Liver (tissue), 8 donors: ENCODE measurements at regions not wholly inside any gene's neighbourhood (a gene's known extent, or its start where the extent isn't known, plus 50 kb on each side); places are given as distances from the start of the nearest gene placed in this dataset.

ENCODE experiments used
- DNase-seq: peaks from one replicate; pipeline ENCODE4 v3.0.0-alpha.2; 2017; ENCODE audit warnings: low spot score
- H3K27ac ChIP-seq, 2 donors: one replicate each; pipeline ENCODE4 v1.7.0; 2013; ENCODE audit warnings: inconsistent platforms in 2 of 2, low read length in 2 of 2, control low read depth in 1 of 2, low read depth in 1 of 2, mild to moderate bottlenecking in 1 of 2
- H3K27me3 ChIP-seq, 4 donors: one replicate each; pipeline versions ENCODE4 v1.6.1 to v1.7.0; 2013; ENCODE audit warnings: low read length in 3 of 4, inconsistent platforms in 1 of 4, mild to moderate bottlenecking in 1 of 4, moderate library complexity in 1 of 4; ENCODE audit not compliant: control insufficient read depth in 4 of 4, insufficient read depth in 4 of 4
- H3K36me3 ChIP-seq, 4 donors: one replicate each; pipeline versions ENCODE4 v1.6.1 to v1.7.0; 2013; ENCODE audit warnings: low read length in 3 of 4, mild to moderate bottlenecking in 3 of 4, low read depth in 1 of 4, moderate library complexity in 1 of 4; ENCODE audit not compliant: control insufficient read depth in 4 of 4, insufficient read depth in 3 of 4
- H3K4me1 ChIP-seq, 4 donors: one replicate each; pipeline versions ENCODE4 v1.6.1 to v1.7.0; 2013; ENCODE audit warnings: low read length in 3 of 4, mild to moderate bottlenecking in 3 of 4, moderate library complexity in 1 of 4; ENCODE audit not compliant: control insufficient read depth in 4 of 4, insufficient read depth in 4 of 4
- H3K4me3 ChIP-seq, 3 donors: one replicate each; pipeline versions ENCODE4 v1.6.1 to v1.7.0; 2013; ENCODE audit warnings: low read length in 3 of 3, control low read depth in 1 of 3, low read depth in 1 of 3, mild to moderate bottlenecking in 1 of 3
- H3K9ac ChIP-seq, 2 donors: one replicate each; pipeline ENCODE4 v1.7.0; 2013; ENCODE audit warnings: low read length in 2 of 2, mild to moderate bottlenecking in 2 of 2, moderate library complexity in 2 of 2, control low read depth in 1 of 2, low read depth in 1 of 2
- H3K9me3 ChIP-seq, 4 donors: one replicate each; pipeline versions ENCODE4 v1.6.1 to v1.7.0; 2013; ENCODE audit warnings: low read length in 3 of 4; ENCODE audit not compliant: control insufficient read depth in 4 of 4
- ATF3 ChIP-seq: IDR thresholded peaks from 2 replicates; pipeline ENCODE4 v1.6.1; 2016; ENCODE audit warnings: antibody characterized with exemption
- EGR1 ChIP-seq, 2 donors: IDR thresholded peaks; 2 replicates each; pipeline ENCODE4 v1.6.1; 2016 to 2018; ENCODE audit warnings: antibody characterized with exemption in 2 of 2, low read depth in 2 of 2
- FOXA1 ChIP-seq: IDR thresholded peaks from 2 replicates; pipeline ENCODE4 v1.6.1; 2016; ENCODE audit warnings: antibody characterized with exemption
- FOXA2 ChIP-seq: IDR thresholded peaks from 2 replicates; pipeline ENCODE4 v1.6.1; 2016; ENCODE audit warnings: antibody characterized with exemption
- GABPA ChIP-seq, 2 donors: IDR thresholded peaks in 1 of 2; conservative IDR thresholded peaks in 1 of 2; 2 replicates each; pipeline ENCODE4 v1.6.1; 2016; ENCODE audit warnings: antibody characterized with exemption in 2 of 2, mild to moderate bottlenecking in 1 of 2, moderate library complexity in 1 of 2
- HNF4A ChIP-seq, 2 donors: conservative IDR thresholded peaks; 2 replicates each; pipeline ENCODE4 v1.6.1; 2016; ENCODE audit warnings: antibody characterized with exemption in 2 of 2, mild to moderate bottlenecking in 2 of 2
- HNF4G ChIP-seq: IDR thresholded peaks from 2 replicates; pipeline ENCODE4 v1.6.1; 2016; ENCODE audit warnings: antibody characterized with exemption
- JUND ChIP-seq, 2 donors: IDR thresholded peaks; 2 replicates each; pipeline ENCODE4 v1.6.1; 2016; ENCODE audit warnings: antibody characterized with exemption in 2 of 2
- NR2F2 ChIP-seq: IDR thresholded peaks from 2 replicates; pipeline ENCODE4 v1.6.1; 2016; ENCODE audit warnings: antibody characterized with exemption
- RAD21 ChIP-seq, 2 donors: IDR thresholded peaks; 2 replicates each; pipeline ENCODE4 v1.6.1; 2016; ENCODE audit warnings: antibody characterized with exemption in 2 of 2, mild to moderate bottlenecking in 2 of 2
- RXRA ChIP-seq, 2 donors: IDR thresholded peaks; 2 replicates each; pipeline ENCODE4 v1.6.1; 2017 to 2018; ENCODE audit warnings: antibody characterized with exemption in 2 of 2, mild to moderate bottlenecking in 1 of 2
- SP1 ChIP-seq: IDR thresholded peaks from 2 replicates; pipeline ENCODE4 v1.6.1; 2018; ENCODE audit warnings: antibody characterized with exemption, mild to moderate bottlenecking
- TAF1 ChIP-seq: conservative IDR thresholded peaks from 2 replicates; pipeline ENCODE4 v1.6.1; 2016; ENCODE audit warnings: antibody characterized with exemption, mild to moderate bottlenecking
- YY1 ChIP-seq: IDR thresholded peaks from 2 replicates; pipeline ENCODE4 v1.6.1; 2016; ENCODE audit warnings: antibody characterized with exemption, mild to moderate bottlenecking
- WGBS: extraction: QIAGEN DNeasy Blood & Tissue Kit; methylation state at CpG from one replicate; pipeline ENCODE4 v1.1.7; 2013; 5-methylcytosine and 5-hydroxymethylcytosine counted together
- TF ChIP-seq, protein P1 (sequence below): IDR thresholded peaks from 2 replicates; pipeline ENCODE4 v1.6.1; 2016; ENCODE audit warnings: antibody characterized with exemption
- TF ChIP-seq, protein P2 (sequence below): IDR thresholded peaks from 2 replicates; pipeline ENCODE4 v1.6.1; 2016; ENCODE audit warnings: antibody characterized with exemption
- TF ChIP-seq, protein P3 (sequence below): IDR thresholded peaks from 2 replicates; pipeline ENCODE4 v1.6.1; 2016; ENCODE audit warnings: antibody characterized with exemption, mild to moderate bottlenecking
- TF ChIP-seq, protein P4 (sequence below): fragments of 150-350 bp; IDR thresholded peaks from 2 replicates; pipeline ENCODE4 v1.5.1; 2017; ENCODE audit warnings: improper control_type of control experiment, low read depth, low read length; ENCODE audit not compliant: missing input control
- donor health status: healthy.
- donor health status: healthy.
- donor health status: healthy.
- donor health status: healthy.
- donor health status: healthy.

DNA sequence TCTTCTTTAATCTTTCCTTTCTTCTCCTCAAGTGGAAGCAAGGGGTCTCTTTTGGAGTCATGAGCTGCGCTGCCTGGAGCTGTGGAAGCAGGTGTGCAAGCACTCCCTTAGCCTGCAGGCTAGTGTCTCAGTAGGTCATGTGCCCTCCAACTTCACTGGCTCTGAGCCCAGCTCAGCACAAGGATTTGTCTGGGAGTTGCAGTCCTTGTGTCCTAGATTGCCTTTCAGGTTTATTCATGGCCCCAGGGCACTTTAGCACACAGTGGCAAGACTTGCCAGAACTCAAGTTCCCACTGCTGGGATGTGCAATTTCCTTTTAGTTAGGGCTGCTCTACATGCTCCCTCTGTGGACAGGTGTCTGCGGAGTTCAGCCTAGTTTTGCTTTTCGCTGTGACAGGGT, 211.7 kb downstream of the LIG4 start:
- Histone ChIP-seq H3K27me3 (peaks cover 0 to 3% (median 0%) of the 10 kb centered on the region in 4 donors), H3K4me1 (no peaks in the 10 kb centered on the region), H3K9me3 (no peaks in the 10 kb centered on the region), H3K27ac (no peak overlapping the region), H3K9ac (no peak overlapping the region), H3K36me3 (no peaks in the 10 kb centered on the region), H3K4me3 (no peak overlapping the region)
- no peak for TF ChIP-seq RAD21 (IDR thresholded peaks at IDR 0.05)
- no peak for TF ChIP-seq HNF4A (conservative IDR thresholded peaks at IDR 0.05)
- TF ChIP-seq YY1 = no peak
- no peak for TF ChIP-seq FOXA1
- TF ChIP-seq, protein P1, sequence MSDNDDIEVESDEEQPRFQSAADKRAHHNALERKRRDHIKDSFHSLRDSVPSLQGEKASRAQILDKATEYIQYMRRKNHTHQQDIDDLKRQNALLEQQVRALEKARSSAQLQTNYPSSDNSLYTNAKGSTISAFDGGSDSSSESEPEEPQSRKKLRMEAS = no peak
- TF ChIP-seq HNF4G = no peak
- no peak for TF ChIP-seq ATF3
- TF ChIP-seq, protein P2, sequence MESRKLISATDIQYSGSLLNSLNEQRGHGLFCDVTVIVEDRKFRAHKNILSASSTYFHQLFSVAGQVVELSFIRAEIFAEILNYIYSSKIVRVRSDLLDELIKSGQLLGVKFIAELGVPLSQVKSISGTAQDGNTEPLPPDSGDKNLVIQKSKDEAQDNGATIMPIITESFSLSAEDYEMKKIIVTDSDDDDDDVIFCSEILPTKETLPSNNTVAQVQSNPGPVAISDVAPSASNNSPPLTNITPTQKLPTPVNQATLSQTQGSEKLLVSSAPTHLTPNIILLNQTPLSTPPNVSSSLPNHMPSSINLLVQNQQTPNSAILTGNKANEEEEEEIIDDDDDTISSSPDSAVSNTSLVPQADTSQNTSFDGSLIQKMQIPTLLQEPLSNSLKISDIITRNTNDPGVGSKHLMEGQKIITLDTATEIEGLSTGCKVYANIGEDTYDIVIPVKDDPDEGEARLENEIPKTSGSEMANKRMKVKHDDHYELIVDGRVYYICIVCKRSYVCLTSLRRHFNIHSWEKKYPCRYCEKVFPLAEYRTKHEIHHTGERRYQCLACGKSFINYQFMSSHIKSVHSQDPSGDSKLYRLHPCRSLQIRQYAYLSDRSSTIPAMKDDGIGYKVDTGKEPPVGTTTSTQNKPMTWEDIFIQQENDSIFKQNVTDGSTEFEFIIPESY = no peak
- TF ChIP-seq JUND (IDR thresholded peaks at IDR 0.05) = no peak
- TF ChIP-seq GABPA (IDR thresholded peaks at IDR 0.05 in 1 of 2, conservative IDR thresholded peaks at IDR 0.05 in 1 of 2) = no peak
- no peak for TF ChIP-seq RXRA (IDR thresholded peaks at IDR 0.05)
- TF ChIP-seq, protein P3, sequence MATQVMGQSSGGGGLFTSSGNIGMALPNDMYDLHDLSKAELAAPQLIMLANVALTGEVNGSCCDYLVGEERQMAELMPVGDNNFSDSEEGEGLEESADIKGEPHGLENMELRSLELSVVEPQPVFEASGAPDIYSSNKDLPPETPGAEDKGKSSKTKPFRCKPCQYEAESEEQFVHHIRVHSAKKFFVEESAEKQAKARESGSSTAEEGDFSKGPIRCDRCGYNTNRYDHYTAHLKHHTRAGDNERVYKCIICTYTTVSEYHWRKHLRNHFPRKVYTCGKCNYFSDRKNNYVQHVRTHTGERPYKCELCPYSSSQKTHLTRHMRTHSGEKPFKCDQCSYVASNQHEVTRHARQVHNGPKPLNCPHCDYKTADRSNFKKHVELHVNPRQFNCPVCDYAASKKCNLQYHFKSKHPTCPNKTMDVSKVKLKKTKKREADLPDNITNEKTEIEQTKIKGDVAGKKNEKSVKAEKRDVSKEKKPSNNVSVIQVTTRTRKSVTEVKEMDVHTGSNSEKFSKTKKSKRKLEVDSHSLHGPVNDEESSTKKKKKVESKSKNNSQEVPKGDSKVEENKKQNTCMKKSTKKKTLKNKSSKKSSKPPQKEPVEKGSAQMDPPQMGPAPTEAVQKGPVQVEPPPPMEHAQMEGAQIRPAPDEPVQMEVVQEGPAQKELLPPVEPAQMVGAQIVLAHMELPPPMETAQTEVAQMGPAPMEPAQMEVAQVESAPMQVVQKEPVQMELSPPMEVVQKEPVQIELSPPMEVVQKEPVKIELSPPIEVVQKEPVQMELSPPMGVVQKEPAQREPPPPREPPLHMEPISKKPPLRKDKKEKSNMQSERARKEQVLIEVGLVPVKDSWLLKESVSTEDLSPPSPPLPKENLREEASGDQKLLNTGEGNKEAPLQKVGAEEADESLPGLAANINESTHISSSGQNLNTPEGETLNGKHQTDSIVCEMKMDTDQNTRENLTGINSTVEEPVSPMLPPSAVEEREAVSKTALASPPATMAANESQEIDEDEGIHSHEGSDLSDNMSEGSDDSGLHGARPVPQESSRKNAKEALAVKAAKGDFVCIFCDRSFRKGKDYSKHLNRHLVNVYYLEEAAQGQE = no peak
- TF ChIP-seq FOXA2 = no peak
- TF ChIP-seq, protein P4, sequence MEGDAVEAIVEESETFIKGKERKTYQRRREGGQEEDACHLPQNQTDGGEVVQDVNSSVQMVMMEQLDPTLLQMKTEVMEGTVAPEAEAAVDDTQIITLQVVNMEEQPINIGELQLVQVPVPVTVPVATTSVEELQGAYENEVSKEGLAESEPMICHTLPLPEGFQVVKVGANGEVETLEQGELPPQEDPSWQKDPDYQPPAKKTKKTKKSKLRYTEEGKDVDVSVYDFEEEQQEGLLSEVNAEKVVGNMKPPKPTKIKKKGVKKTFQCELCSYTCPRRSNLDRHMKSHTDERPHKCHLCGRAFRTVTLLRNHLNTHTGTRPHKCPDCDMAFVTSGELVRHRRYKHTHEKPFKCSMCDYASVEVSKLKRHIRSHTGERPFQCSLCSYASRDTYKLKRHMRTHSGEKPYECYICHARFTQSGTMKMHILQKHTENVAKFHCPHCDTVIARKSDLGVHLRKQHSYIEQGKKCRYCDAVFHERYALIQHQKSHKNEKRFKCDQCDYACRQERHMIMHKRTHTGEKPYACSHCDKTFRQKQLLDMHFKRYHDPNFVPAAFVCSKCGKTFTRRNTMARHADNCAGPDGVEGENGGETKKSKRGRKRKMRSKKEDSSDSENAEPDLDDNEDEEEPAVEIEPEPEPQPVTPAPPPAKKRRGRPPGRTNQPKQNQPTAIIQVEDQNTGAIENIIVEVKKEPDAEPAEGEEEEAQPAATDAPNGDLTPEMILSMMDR = no peak
- no peak for TF ChIP-seq NR2F2
- TF ChIP-seq EGR1 (IDR thresholded peaks at IDR 0.05; ENCODE audit: low read depth in 2 of 2) = no peak
- no peak for TF ChIP-seq TAF1
- no peak for TF ChIP-seq SP1
- WGBS = 87% methylated on average over 3 of the region's 3 CpGs
- DNase-seq = no peak
